ENCODE measurements at regions not wholly inside any gene's neighbourhood (a gene's known extent, or its start where the extent isn't known, plus 50 kb on each side); places are given as distances from the start of the nearest gene placed in this dataset.

- Histone ChIP-seq H4K20me1 (ENCODE audit: insufficient read depth, low read length, poor library complexity, severe bottlenecking) (no peaks in the 10 kb centered on the region), H3K4me2 (ENCODE audit: low read depth, low read length, poor library complexity, severe bottlenecking) (no peak overlapping the region), H3K4me1 (ENCODE audit: insufficient read depth, low read length, poor library complexity, severe bottlenecking) (no peaks in the 10 kb centered on the region), H3K27me3 (ENCODE audit: insufficient read depth, low read length, poor library complexity, severe bottlenecking) (no peaks in the 10 kb centered on the region), H3K36me3 (ENCODE audit: insufficient read depth, low read length) (no peaks in the 10 kb centered on the region), H3F3A (ENCODE audit: low read depth) (no peaks in the 10 kb centered on the region), H3K4me3 (ENCODE audit: low read length, poor library complexity, severe bottlenecking) (no peak overlapping the region), H3K9ac (ENCODE audit: low read depth, low read length, poor library complexity, severe bottlenecking) (no peak overlapping the region), H2AFZ (ENCODE audit: low read length) (no peak overlapping the region), H3K9me2 (replicated peaks; ENCODE audit: low read depth, low read length) (no peaks in the 10 kb centered on the region), H3K9me3 (ENCODE audit: insufficient read depth, low read depth, low read length) (peaks cover 18% of the 10 kb centered on the region), H3K79me2 (ENCODE audit: insufficient read depth, low read length) (no peaks in the 10 kb centered on the region)
- no peak for TF ChIP-seq CTCF (conservative IDR thresholded peaks at IDR 0.05; ENCODE audit: low read length)
- TF ChIP-seq EZH2phosphoT487 (IDR thresholded peaks at IDR 0.05; ENCODE audit: borderline replicate concordance), result no peak
Measured at GRCh38 chr15:95701410-95701809, 629.1 kb upstream of the NR2F2 start.

DNA sequence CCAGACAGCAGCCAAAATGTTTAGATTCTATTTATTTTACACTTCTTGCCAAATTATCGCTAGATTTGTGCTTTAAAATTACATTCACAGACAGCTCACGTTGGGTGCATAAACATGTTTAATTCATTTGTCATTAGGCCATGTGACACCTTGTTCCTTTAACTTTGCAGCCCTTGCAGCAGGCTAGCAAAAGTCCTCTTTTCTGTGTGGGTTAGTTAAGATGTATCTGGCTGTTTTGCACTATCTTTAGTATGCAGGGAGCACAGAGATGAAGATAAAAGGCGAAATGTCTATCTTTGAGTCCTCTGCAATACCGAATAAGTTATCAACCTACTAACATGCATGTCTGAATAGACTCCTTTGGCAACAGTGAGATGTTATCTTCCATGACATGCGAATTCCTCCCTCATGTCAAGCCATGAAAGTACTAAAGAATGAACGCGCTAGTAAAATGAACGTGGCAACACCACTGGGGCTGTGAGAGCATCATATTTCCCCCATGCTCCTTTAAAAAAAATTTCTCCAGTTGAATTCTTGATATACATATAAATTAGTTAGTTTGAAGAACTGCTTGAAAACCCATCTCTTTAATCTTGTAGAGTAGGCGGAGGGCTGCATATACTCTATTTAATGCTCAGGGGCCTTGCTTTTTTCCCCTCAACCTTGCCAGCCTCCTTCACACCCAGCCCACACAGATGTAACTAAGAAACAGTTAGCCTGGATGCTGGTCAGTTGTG, 620.4 kb upstream of the NR2F2 start:
- no peak overlapping the region for H3K4me2 ChIP-seq (ENCODE audit: low read depth, low read length, poor library complexity, severe bottlenecking)
- no peaks in the 10 kb centered on the region for H3K79me2 ChIP-seq (ENCODE audit: insufficient read depth, low read length)
- H3K4me3 ChIP-seq (ENCODE audit: low read length, poor library complexity, severe bottlenecking), result no peak overlapping the region
- H4K20me1 ChIP-seq (ENCODE audit: insufficient read depth, low read length, poor library complexity, severe bottlenecking), result no peaks in the 10 kb centered on the region
- H3K4me1 ChIP-seq (ENCODE audit: insufficient read depth, low read length, poor library complexity, severe bottlenecking), result no peaks in the 10 kb centered on the region
- H3K27me3 ChIP-seq (ENCODE audit: insufficient read depth, low read length, poor library complexity, severe bottlenecking), result no peaks in the 10 kb centered on the region
- no peaks in the 10 kb centered on the region for H3K9me3 ChIP-seq (ENCODE audit: insufficient read depth, low read depth, low read length)
- H3K36me3 ChIP-seq (ENCODE audit: insufficient read depth, low read length), result no peaks in the 10 kb centered on the region
- no peak overlapping the region for H3K9ac ChIP-seq (ENCODE audit: low read depth, low read length, poor library complexity, severe bottlenecking)
- H3F3A ChIP-seq (ENCODE audit: low read depth), result no peaks in the 10 kb centered on the region
- no peaks in the 10 kb centered on the region for H3K9me2 ChIP-seq (replicated peaks; ENCODE audit: low read depth, low read length)
- no peak for TF ChIP-seq EZH2phosphoT487 (IDR thresholded peaks at IDR 0.05; ENCODE audit: borderline replicate concordance)
- TF ChIP-seq CTCF (conservative IDR thresholded peaks at IDR 0.05; ENCODE audit: low read length), result no peak
- H2AFZ ChIP-seq (ENCODE audit: low read length), result no peak overlapping the region

- H3K4me2 ChIP-seq (ENCODE audit: low read depth, low read length, poor library complexity, severe bottlenecking), result no peak overlapping the region
- H3K4me1 ChIP-seq (ENCODE audit: insufficient read depth, low read length, poor library complexity, severe bottlenecking), result no peaks in the 10 kb centered on the region
- H3K27me3 ChIP-seq (ENCODE audit: insufficient read depth, low read length, poor library complexity, severe bottlenecking), result no peaks in the 10 kb centered on the region
- H3K9ac ChIP-seq (ENCODE audit: low read depth, low read length, poor library complexity, severe bottlenecking), result no peak overlapping the region
- no peaks in the 10 kb centered on the region for H4K20me1 ChIP-seq (ENCODE audit: insufficient read depth, low read length, poor library complexity, severe bottlenecking)
- no peaks in the 10 kb centered on the region for H3K9me3 ChIP-seq (ENCODE audit: insufficient read depth, low read depth, low read length)
- H3K36me3 ChIP-seq (ENCODE audit: insufficient read depth, low read length), result no peaks in the 10 kb centered on the region
- no peaks in the 10 kb centered on the region for H3F3A ChIP-seq (ENCODE audit: low read depth)
- TF ChIP-seq CTCF (conservative IDR thresholded peaks at IDR 0.05; ENCODE audit: low read length) (no peak), EZH2phosphoT487 (IDR thresholded peaks at IDR 0.05; ENCODE audit: borderline replicate concordance) (no peak)
- H3K4me3 ChIP-seq (ENCODE audit: low read length, poor library complexity, severe bottlenecking), result no peak overlapping the region
- no peak overlapping the region for H2AFZ ChIP-seq (ENCODE audit: low read length)
- no peaks in the 10 kb centered on the region for H3K79me2 ChIP-seq (ENCODE audit: insufficient read depth, low read length)
- H3K9me2 ChIP-seq (replicated peaks; ENCODE audit: low read depth, low read length), result no peaks in the 10 kb centered on the region
Measured at GRCh38 chr15:95712785-95713184, 617.7 kb upstream of the NR2F2 start.
